T-cell (primary cell): ENCODE measurements at regions not wholly inside any gene's neighbourhood (a gene's known extent, or its start where the extent isn't known, plus 50 kb on each side); places are given as distances from the start of the nearest gene placed in this dataset.

Source experiments
- ATAC-seq, 4 experiments: fragments of 200-7000 bp in 3 of 4; fragments of 150-1000 bp in 1 of 4; cut with Tn5 transposase; replicated peaks in 1 of 4; 1 replicate in 3 of 4; 2 replicates in 1 of 4; pipeline ENCODE4 v1.10.0; 2021; ENCODE audit warnings: moderate library complexity in 3 of 4, mild to moderate bottlenecking in 2 of 4, moderate number of reproducible peaks in 1 of 4
- CTCF ChIA-PET, 2 donors: fragments of 300-600 bp; sonication (Branson Sonifier 250); formaldehyde crosslinking; loops; one replicate each; lab custom pipeline; 2022; ENCODE audit warnings: antibody characterized with exemption in 2 of 2; lab: Charles Lee
- POLR2A ChIA-PET, 2 donors: fragments of 300-600 bp; sonication (Branson Sonifier 250); formaldehyde crosslinking; loops; one replicate each; lab custom pipeline; 2022; ENCODE audit warnings: antibody characterized with exemption in 2 of 2; lab: Charles Lee
- DNase-seq, 35 experiments: peaks; one replicate each; pipeline versions ENCODE4 v3.0.0 to v3.0.0-alpha.2; 2013 to 2023
- H3K27ac ChIP-seq: one replicate; pipeline ENCODE4 v1.5.1; 2013; ENCODE audit warnings: low read length
- H3K27me3 ChIP-seq, 2 experiments: replicated peaks in 1 of 2; 1 replicate in 1 of 2; 2 replicates in 1 of 2; pipeline versions ENCODE4 v1.6.1 to v1.7.0; 2013; ENCODE audit warnings: low read length in 1 of 2, mixed read lengths in 1 of 2; ENCODE audit not compliant: control insufficient read depth in 2 of 2, insufficient read depth in 2 of 2; ENCODE audit errors: extremely low read depth in 1 of 2
- H3K36me3 ChIP-seq, 2 donors: 1 replicate in 1 of 2; 2 replicates in 1 of 2; pipeline versions ENCODE4 v1.6.1 to v1.7.0; 2013; ENCODE audit warnings: low read length in 1 of 2; ENCODE audit not compliant: control insufficient read depth in 2 of 2, insufficient read depth in 1 of 2; ENCODE audit errors: extremely low read depth in 1 of 2
- H3K4me1 ChIP-seq, 2 experiments: 1 replicate in 1 of 2; 2 replicates in 1 of 2; pipeline versions ENCODE4 v1.6.1 to v1.7.0; 2013; ENCODE audit warnings: low read length in 2 of 2, mixed read lengths in 1 of 2; ENCODE audit not compliant: insufficient read depth in 2 of 2, control insufficient read depth in 1 of 2; ENCODE audit errors: extremely low read depth in 1 of 2
- H3K4me3 ChIP-seq, 2 donors: 1 replicate in 1 of 2; 2 replicates in 1 of 2; pipeline versions ENCODE4 v1.5.1 to v1.7.0; 2013; ENCODE audit warnings: mild to moderate bottlenecking in 2 of 2, low read length in 1 of 2, moderate library complexity in 1 of 2; ENCODE audit not compliant: control insufficient read depth in 1 of 2; ENCODE audit errors: extremely low read depth in 1 of 2
- H3K9me3 ChIP-seq: 2 replicates; pipeline ENCODE4 v1.7.0; 2013
- H3K27ac Mint-ChIP-seq, 2 donors: one replicate each; pipeline ENCODE4 v1.8.0; 2020 to 2021; ENCODE audit warnings: mild to moderate bottlenecking in 2 of 2, mixed read lengths in 2 of 2
- H3K27me3 Mint-ChIP-seq, 2 donors: one replicate each; pipeline ENCODE4 v1.8.0; 2021 to 2022; ENCODE audit warnings: mixed read lengths in 2 of 2
- H3K36me3 Mint-ChIP-seq: one replicate; pipeline ENCODE4 v1.8.0; 2021; ENCODE audit warnings: mixed read lengths
- H3K4me1 Mint-ChIP-seq, 3 donors: one replicate each; pipeline ENCODE4 v1.8.0; 2020 to 2022; ENCODE audit warnings: mixed read lengths in 3 of 3, mild to moderate bottlenecking in 1 of 3
- H3K4me3 Mint-ChIP-seq, 3 donors: one replicate each; pipeline ENCODE4 v1.8.0; 2020 to 2022; ENCODE audit warnings: mild to moderate bottlenecking in 3 of 3, mixed read lengths in 3 of 3, moderate library complexity in 3 of 3
- H3K9me3 Mint-ChIP-seq, 3 donors: one replicate each; pipeline ENCODE4 v1.8.0; 2020 to 2022; ENCODE audit warnings: mixed read lengths in 3 of 3
- WGBS: methylation state at CpG from one replicate; pipeline ENCODE4 v1.1.5; 2013; ENCODE audit warnings: missing lambda C conversion rate; ENCODE audit not compliant: insufficient coverage; 5-methylcytosine and 5-hydroxymethylcytosine counted together

DNA sequence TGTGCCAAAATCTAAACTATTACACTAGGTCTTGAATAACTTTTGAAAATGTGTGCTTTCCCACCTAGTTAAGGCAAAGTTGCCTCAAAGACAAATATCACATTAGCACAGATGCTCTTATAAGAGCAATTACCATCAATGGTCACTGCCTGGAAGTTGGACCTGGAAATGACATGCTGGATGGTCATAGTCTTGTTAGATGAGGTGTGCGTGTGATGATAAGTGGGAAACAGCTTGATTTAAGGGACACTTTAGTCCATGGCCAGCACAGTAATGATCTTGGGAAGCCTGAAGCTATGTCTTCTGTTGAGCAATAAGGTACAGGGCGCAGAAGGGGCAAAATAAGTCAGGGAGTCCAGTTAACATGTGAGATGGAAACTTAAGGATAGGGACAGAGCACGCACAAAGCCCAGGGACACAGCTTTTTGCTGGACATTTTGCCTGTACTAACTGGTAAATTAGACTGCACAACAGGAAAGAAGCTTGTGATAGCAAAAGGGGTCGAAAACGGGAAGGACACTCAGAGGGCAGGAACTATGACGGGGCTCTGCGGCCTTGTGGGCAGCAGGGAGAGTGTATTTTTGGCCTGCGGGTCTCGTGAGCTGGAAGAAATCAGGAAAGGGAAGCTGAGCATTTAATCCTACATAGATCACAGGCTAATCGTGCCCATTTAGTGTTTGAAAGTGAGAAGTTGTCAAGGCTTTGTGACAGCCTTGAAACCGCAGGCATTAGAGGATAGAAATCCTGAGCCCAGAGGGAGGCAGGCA, 66.7 kb upstream of the BMP2 start:
- H3K4me1 Mint-ChIP-seq = no peaks in the 10 kb centered on the region
- H3K27ac ChIP-seq = no peak overlapping the region
- H3K36me3 ChIP-seq = no peaks in the 10 kb centered on the region
- no peaks in the 10 kb centered on the region for H3K27me3 Mint-ChIP-seq
- CTCF ChIA-PET = no interaction called here
- WGBS = 24% methylated on average over 6 of the region's 11 CpGs
- POLR2A ChIA-PET = no interaction called here
- DNase-seq (peak in 1 of 35 experiments; percentile 21), ATAC-seq (no peak)
- no peak overlapping the region for H3K27ac Mint-ChIP-seq
- H3K9me3 Mint-ChIP-seq = peaks cover 0 to 11% (median 3%) of the 10 kb centered on the region in 3 donors
- H3K36me3 Mint-ChIP-seq = no peaks in the 10 kb centered on the region
- H3K4me3 ChIP-seq = no peak overlapping the region
- H3K27me3 ChIP-seq = no peaks in the 10 kb centered on the region
- no peaks in the 10 kb centered on the region for H3K4me1 ChIP-seq
- no peaks in the 10 kb centered on the region for H3K9me3 ChIP-seq
- H3K4me3 Mint-ChIP-seq = no peak overlapping the region

DNA sequence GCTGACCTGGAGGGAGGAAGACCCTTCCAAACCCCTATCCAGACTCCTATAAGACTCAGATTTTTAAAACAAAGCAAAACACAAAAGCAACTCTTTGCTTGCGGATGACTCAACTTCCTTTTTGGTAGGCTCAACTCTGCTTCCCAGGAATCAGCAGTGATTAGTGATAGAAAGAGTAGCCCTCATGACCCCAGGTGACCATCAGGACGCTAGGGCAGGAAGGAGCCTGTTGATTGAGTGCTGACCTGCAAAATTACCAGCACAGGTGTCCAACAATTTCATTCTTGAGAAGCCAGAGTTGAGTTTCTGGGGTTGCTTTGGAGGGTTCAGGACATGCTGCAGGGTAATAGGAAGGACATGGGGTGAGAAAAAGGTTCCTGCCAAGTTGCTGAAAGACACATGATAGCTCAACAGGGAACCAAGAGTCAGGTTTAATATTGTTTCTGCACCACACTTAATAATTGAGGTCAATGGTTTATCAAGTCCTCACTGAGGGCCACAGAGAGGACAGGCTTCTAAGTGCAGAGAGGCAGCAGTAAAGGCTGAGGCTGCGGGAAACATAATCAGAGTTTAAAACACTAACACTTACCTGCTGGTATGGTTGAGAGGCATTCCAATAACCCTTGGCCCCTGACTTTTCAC, 67.4 kb upstream of the BMP2 start:
- ChIA-PET CTCF (interaction anchor here in 1 of 2 donors (0.7 kb wide), 1 partner anchor 9 kb away, joined by 8 read pairs; no protein-coding TSS in a partner anchor), POLR2A (no interaction called here)
- ATAC-seq (no peak), DNase-seq (no peak)
- H3K36me3 ChIP-seq = no peaks in the 10 kb centered on the region
- Mint-ChIP-seq H3K4me3 (no peak overlapping the region), H3K27me3 (no peaks in the 10 kb centered on the region), H3K27ac (no peak overlapping the region), H3K36me3 (no peaks in the 10 kb centered on the region), H3K9me3 (peaks cover 0 to 11% (median 3%) of the 10 kb centered on the region in 3 donors), H3K4me1 (no peaks in the 10 kb centered on the region)
- no peak overlapping the region for H3K4me3 ChIP-seq
- no peaks in the 10 kb centered on the region for H3K27me3 ChIP-seq
- no peak overlapping the region for H3K27ac ChIP-seq
- H3K4me1 ChIP-seq = no peaks in the 10 kb centered on the region
- no CpG with 5 or more reads among the region's 3 CpGs for WGBS
- H3K9me3 ChIP-seq = no peaks in the 10 kb centered on the region

DNA sequence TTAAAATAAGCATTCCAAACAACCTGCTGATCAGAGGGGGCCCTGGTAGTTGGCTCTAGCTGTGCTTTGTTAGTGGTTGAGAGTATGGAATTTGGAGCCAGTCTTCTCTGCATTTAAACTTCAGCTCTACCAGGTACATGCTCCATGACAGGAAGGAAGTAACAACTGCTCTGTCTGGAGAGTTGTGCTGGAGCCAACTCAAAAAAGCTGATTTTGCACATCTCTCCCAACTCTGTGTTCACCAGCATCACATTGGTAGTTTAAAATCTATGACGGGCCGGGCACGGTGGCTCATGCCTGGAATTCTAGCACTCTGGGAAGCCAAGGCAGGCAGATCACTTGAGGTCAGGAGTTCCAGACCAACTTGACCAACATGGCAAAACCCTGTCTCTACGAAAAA, 68.8 kb upstream of the BMP2 start:
- no peaks in the 10 kb centered on the region for H3K4me1 Mint-ChIP-seq
- no peak overlapping the region for H3K27ac Mint-ChIP-seq
- no peak overlapping the region for H3K4me3 Mint-ChIP-seq
- no peak for DNase-seq
- H3K4me1 ChIP-seq = no peaks in the 10 kb centered on the region
- H3K36me3 ChIP-seq = no peaks in the 10 kb centered on the region
- no peaks in the 10 kb centered on the region for H3K36me3 Mint-ChIP-seq
- no peak overlapping the region for H3K27ac ChIP-seq
- no peak overlapping the region for H3K4me3 ChIP-seq
- H3K9me3 Mint-ChIP-seq = peaks cover 0 to 11% (median 3%) of the 10 kb centered on the region in 3 donors
- H3K27me3 ChIP-seq = no peaks in the 10 kb centered on the region
- no peaks in the 10 kb centered on the region for H3K9me3 ChIP-seq
- 60% methylated on average over 1 of the region's 4 CpGs for WGBS
- ChIA-PET POLR2A (no interaction called here), CTCF (no interaction called here)
- H3K27me3 Mint-ChIP-seq = no peaks in the 10 kb centered on the region
- ATAC-seq = no peak

DNA sequence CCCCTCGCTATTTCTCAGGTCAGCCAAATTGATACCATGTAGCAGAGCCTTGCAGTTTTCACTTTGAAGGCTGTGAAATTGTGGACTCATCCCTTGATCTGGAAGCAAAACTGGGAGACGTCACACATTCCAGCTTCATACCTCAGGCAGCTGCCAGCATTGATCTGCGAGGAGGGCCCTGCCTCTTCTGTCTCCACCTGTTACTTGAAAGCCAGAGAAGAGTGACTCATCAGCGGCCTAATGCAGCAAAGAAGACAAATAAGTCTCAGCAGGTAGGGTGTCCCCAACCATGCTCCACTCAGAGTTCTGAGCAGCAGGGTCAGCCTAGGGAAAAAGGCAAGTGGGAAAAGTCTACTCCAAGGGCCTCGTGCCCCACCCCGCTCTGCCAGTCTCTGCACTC, 69.4 kb upstream of the BMP2 start:
- DNase-seq (no peak), ATAC-seq (no peak)
- H3K9me3 Mint-ChIP-seq = peaks cover 0 to 11% (median 3%) of the 10 kb centered on the region in 3 donors
- no peaks in the 10 kb centered on the region for H3K27me3 Mint-ChIP-seq
- WGBS = 74% methylated on average over 5 of the region's 6 CpGs
- no peaks in the 10 kb centered on the region for H3K4me1 ChIP-seq
- H3K36me3 ChIP-seq = no peaks in the 10 kb centered on the region
- H3K27ac Mint-ChIP-seq = no peak overlapping the region
- ChIA-PET POLR2A (no interaction called here), CTCF (no interaction called here)
- H3K4me3 ChIP-seq = no peak overlapping the region
- no peaks in the 10 kb centered on the region for H3K36me3 Mint-ChIP-seq
- H3K4me1 Mint-ChIP-seq = no peaks in the 10 kb centered on the region
- H3K27me3 ChIP-seq = no peaks in the 10 kb centered on the region
- no peak overlapping the region for H3K27ac ChIP-seq
- no peaks in the 10 kb centered on the region for H3K9me3 ChIP-seq
- H3K4me3 Mint-ChIP-seq = no peak overlapping the region

DNA sequence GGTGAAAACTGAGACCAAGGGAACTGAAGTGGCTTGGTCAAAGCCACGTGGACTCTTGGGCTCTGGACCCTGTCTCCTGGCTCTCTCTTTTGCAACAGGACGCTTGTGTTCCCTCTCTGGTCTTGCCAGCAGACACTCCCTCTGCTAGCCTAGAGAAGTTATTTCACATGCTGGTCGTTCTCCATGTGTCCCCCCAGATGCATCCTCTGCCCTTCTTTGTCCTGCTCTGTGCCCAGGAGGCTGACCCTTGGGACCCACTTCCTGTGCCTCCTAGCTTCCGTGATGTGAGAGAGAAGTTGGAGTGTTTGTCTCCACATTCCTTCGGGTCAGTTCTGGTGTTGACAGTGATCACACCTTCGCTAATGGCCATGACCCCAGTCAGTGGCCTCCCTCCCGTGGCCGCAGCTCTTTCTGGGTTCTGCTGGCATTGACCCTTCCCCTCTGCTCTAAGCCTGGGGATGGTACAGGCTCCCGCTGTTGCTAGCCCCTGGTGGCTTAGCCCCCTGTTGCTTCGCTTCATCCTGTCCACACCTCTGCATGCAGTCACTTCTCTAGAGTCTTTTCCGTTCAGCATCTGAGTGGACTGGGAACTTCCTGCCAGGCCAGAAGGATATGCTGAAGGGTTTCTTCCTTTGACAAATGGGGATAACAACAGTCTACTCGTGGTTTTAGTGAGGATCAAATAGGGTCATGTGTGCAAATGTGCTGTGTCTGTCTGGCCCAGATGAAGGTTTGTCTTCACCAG, 70.1 kb upstream of the BMP2 start:
- H3K36me3 Mint-ChIP-seq = no peaks in the 10 kb centered on the region
- H3K4me3 Mint-ChIP-seq = no peak overlapping the region
- no peaks in the 10 kb centered on the region for H3K9me3 ChIP-seq
- 84% methylated on average over 7 of the region's 12 CpGs for WGBS
- H3K27me3 ChIP-seq = no peaks in the 10 kb centered on the region
- H3K27ac ChIP-seq = no peak overlapping the region
- no peaks in the 10 kb centered on the region for H3K27me3 Mint-ChIP-seq
- DNase-seq (no peak), ATAC-seq (no peak)
- H3K36me3 ChIP-seq = no peaks in the 10 kb centered on the region
- H3K4me1 ChIP-seq = no peaks in the 10 kb centered on the region
- H3K27ac Mint-ChIP-seq = no peak overlapping the region
- H3K4me3 ChIP-seq = no peak overlapping the region
- ChIA-PET CTCF (no interaction called here), POLR2A (no interaction called here)
- H3K4me1 Mint-ChIP-seq = no peaks in the 10 kb centered on the region
- H3K9me3 Mint-ChIP-seq = peaks cover 0 to 11% (median 3%) of the 10 kb centered on the region in 3 donors

DNA sequence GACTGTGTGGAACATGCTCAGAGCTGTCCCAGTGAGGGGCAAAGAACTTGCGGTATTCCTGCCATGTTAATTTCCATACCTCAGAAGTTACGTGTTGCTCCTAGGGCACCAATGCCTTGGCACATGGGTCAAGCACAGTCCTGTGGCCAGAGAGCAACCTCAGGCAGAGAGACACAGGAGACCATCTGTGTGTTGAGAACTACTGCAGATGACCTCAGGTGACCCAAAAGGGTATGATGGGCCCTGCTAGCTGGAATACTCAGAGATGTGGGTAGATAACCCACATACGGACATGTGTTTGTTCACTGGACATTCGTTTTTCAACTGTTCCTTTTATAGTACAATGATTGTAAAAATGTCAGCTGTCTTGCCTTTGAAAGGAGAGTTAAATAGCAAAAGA, 71.5 kb upstream of the BMP2 start:
- Mint-ChIP-seq H3K27me3 (no peaks in the 10 kb centered on the region), H3K36me3 (no peaks in the 10 kb centered on the region), H3K4me1 (no peaks in the 10 kb centered on the region), H3K27ac (no peak overlapping the region), H3K9me3 (peaks cover 0 to 11% (median 2%) of the 10 kb centered on the region in 3 donors), H3K4me3 (no peak overlapping the region)
- Histone ChIP-seq H3K4me3 (no peak overlapping the region), H3K36me3 (no peaks in the 10 kb centered on the region), H3K9me3 (no peaks in the 10 kb centered on the region), H3K27me3 (no peaks in the 10 kb centered on the region), H3K27ac (no peak overlapping the region), H3K4me1 (no peaks in the 10 kb centered on the region)
- ATAC-seq = no peak
- ChIA-PET POLR2A (no interaction called here), CTCF (no interaction called here)
- 77% methylated on average over 3 of the region's 4 CpGs for WGBS
- DNase-seq = no peak
